ENCODE measurements at regions not wholly inside any gene's neighbourhood (a gene's known extent, or its start where the extent isn't known, plus 50 kb on each side); places are given as distances from the start of the nearest gene placed in this dataset.
"Not testable (repeated sequence)": the region's sequence is repeated elsewhere in the genome, so short reads cannot be mapped to it uniquely, and the experiment has no call there.

DNA sequence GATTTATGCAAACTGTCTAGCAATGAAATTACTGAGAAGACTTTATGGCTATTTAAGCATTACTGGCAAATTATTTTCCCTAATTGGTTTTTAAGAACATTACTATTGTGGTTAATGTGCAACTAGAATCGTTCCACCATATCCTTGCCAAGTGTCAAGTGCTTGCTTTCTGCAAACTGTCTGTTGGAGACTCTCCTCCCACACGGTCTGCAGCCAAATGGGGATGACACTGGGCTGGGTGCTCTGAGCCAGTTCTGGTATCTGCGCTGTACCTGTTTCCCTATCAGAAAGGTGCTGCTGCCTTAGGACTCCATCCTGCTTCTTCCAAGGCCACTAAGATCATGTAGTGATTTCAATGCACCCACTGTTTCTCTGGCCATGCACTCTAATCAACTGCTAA is 110.4 kb downstream of the RAMP3 start:
- no peak for DNase-seq

DNA sequence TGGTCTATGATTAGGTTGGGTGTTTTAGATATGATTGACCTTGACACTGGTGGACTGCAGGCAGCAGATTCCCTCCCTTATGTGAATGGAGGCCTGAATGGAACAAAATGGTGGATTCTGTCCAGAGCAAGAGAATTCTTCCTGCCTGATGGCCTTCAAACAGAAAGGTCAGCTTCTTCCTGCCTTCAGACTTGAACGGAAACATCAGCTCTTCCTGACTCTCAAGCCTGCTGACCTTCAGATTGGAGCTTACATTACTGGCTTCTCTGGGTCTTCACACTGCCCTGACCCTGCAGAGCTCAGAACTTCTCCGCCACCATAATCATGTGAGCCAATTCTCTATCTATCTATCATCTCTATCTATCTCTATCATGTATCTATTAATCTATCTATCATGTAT is 111.6 kb downstream of the RAMP3 start:
- no peak for DNase-seq

DNA sequence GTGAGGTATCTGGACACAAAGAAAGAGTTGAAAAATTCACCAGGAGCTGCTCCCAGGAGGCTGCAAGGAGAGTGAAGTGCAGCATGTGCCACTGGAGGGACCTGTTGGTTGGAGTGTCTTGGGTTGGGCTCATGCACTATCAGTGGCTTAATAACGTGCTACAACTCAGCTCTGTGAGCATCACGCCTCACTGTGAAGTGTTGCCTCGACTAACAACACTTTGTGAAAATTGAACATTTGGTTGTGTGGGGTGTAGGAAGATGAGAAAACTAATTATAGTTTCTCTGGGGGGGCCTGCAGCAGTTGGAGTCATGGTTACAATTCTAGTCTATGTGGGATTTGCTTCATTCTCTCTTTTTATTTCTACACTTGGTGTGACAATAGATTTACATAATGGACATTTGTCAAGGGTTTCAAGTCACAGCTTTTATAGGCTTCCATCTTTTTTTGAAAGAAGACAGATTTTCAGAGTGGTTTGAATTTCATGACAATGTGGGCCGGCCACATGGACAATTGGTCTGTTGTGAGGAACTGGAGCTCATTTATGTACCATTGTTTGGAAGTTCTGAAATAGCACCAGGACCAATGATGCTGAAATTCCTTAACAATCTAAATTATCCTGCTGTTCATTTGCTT is 121.3 kb downstream of the RAMP3 start:
- DNase-seq: no peak

DNA sequence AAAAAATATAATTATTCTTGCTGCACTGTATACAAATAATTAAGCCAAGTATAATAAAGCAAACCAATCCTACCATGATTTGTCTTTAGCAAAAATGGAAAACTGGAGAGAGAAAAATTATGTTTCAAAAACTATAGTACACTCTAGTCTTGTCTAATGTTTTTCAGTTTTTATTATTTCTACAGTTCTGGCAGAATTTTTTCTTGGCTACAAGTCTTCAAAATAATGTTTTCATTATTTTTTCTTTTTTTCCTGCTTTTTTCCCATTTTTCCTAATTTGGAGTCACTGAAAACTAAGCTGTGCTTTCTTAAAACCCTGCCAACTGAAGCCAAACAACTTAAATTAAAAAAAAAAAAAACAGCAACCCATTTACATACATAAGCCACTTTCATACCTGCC is 132.0 kb downstream of the RAMP3 start:
- DNase-seq: not testable (repeated sequence)

DNA sequence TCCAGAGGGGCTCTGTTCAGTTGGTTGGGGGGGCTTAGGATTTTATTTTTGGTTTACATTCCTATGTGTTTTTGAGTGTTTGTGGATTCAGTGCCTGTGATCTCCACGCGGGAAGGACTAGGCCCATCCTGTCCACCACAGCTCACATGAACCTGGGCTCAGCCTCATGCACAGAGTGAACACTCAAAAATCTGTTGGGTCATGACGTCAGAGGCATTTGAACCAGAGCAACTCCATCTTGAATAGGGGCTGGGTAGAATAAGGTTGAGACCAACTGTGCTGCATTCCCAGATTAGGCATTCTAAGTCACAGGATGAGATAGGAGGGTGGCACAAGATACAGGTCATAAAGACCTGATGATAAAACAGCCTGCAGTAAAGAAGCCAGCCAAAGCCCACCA is 133.3 kb downstream of the RAMP3 start:
- no peak for DNase-seq

DNA sequence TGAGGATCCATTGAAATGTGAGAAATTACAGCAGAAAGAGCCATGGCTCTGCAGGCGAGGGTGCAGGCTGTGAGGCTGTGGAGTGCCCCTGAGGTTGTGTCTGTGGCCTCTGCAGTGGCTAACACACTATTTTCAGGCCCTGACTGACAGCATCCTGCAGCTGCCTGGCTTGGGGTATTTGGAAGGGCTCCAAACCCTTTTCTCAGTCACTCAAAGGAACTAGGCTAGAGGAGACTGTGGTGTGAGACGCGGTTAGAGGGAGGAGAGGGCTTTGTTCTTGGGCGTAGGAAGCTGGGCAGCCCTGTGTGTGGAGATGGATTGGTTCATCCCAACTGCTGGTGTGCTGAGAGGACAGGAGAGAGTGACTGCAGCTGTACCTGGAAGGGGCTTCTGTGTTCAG is 134.9 kb downstream of the RAMP3 start:
- DNase-seq: no peak

DNA sequence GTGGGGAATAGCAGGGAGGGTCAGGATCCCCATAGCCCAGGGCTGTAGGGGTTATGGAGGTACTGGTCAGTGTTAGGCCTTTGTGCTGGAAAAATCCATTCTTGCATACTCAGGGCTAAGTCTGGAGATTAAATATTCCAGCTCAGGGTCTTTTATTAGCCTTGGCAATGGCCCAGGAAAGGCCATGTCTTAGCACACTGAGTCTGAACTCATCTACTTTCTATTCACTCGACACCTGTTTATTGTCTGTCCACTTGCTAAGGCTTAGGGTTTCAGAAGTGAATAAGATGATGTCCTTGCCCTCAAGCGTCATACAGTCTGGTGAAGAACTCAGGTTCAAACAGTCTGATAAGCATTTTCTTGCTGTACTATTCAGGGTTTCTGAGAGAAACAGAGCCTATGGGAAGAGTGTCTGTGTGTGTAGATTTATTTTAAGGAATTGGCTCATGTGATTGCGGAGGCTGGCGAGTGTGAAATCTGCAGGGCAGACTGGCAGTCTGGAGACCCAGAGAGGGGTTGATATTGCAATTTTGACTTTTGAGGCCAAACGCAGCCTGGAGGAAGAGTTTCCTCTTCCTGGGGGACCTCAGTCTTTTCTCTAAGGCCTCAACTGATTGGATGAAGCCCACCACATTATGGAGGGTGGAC is 135.8 kb downstream of the RAMP3 start:
- DNase-seq: no peak

DNA sequence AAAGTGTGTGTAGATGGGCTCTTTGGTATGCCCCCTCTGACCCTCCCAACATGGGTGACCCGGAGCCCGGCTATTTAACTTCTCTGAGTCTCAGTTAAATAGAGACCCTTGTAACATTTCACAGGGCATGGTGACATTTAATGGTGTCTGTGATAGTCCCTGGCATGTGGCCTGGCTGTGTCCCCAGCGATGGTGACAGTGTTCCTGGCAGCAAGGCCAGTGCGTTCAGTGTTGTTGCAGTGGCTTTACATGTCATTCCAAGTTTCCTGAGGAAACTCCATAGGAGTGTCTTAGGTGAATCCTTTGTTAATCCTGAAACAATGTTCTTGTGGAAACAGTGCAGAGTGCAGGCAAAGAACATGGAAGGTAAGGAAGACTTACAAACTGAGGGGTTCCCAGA is 137.0 kb downstream of the RAMP3 start:
- no peak for DNase-seq

DNA sequence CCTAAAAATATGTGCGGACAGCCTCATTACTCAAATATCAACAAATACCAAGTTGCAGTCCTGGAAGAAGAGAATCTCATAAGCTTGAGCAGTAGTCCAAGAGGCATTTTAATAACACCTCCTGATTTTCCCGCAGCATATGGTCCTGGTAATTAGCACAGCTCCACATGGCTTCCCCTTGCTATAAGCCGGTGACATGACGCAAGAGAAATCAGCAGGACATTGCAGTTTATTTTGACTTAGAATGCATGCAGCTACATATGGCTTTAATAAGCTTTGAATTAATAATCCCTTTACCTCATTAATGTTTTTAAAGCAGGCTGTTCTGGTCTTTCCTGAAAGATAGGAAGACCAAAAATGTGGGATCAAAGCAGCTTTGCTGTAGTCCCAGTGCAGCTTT is 137.6 kb downstream of the RAMP3 start:
- DNase-seq: no peak

DNA sequence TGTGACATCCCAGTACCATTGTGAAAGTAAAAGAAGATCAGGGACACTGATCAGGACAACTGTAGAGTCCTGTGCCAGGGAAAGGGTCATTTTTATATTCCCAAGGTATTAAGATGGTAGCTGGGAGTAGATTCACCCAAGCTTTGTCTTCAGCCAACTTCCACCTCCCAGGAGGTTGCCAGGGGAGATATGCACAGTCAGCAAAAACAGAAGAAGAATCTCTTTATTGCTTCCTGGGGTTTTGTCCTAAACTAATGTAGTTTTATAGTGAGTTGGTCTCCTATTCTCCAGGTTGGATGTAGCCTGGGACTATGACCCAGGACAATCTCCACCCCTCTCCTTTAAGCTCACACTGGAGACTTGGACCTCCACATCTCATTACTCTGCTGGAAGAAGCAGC is 139.2 kb downstream of the RAMP3 start:
- no peak for DNase-seq

DNA sequence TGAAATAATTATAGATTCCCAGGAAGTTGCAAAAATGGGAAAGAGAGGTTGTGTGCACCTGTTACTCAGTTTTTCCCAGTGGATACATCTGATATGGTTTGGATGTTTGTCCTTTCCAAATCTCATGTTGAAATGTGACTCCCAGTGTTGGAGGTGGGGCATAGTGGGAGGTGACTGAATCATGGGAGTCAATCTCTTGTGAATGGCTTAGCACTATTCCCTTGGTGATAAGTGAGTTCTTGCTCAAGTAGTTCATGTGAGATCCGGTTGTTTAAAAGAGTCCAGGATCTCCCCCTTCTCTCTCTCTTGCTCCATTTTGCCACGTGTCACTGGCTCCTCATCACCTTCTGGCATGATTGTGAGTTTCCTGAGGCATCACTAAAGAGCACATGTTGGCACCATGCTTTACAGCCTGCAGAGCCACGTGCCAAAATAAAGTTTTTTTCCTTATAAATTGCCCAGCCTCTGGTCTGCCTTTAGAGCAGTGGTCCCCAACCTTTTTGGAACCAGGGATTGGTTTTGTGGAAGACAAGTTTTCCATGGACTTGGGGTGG is 149.2 kb downstream of the RAMP3 start:
- no peak for DNase-seq

DNA sequence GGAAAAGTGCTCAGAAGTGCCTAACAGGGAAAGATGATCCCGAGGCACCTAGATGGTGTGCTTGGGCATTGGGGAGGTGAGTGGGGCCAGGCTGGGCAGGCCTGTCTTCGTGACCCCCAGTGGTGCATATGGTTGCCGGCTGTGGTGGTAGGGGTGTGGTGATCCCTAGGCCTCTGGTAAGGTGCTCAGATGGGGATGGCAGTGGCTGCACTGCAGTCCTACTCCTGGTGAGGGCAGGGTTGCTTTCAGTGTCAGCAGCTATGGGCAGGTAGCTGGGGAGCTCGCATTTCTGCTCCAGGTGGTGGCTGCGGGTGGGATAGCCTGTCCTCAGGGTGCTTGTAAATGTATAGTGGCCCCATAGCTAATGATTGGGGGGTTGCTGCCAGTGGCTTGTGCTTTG is 154.0 kb downstream of the RAMP3 start:
- DNase-seq: no peak

DNA sequence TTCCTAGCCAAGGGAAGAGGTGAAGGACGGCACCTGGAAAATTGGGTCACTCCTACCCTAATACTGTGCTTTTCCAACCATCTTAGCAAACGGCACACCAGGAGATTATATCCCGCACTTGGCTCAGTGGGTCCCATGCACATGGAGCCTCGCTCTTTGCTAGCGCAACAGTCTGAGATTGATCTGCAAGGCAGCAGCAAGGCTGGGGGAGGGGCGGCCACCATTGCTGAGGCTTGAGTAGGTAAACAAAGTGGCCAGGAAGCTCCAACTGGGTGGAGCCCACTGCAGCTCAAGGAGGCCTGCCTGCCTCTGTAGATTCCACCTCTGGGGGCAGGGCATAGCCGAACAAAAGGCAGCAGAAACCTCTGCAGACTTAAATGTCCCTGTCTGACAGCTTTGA is 157.9 kb downstream of the RAMP3 start:
- DNase-seq: not testable (repeated sequence)

DNA sequence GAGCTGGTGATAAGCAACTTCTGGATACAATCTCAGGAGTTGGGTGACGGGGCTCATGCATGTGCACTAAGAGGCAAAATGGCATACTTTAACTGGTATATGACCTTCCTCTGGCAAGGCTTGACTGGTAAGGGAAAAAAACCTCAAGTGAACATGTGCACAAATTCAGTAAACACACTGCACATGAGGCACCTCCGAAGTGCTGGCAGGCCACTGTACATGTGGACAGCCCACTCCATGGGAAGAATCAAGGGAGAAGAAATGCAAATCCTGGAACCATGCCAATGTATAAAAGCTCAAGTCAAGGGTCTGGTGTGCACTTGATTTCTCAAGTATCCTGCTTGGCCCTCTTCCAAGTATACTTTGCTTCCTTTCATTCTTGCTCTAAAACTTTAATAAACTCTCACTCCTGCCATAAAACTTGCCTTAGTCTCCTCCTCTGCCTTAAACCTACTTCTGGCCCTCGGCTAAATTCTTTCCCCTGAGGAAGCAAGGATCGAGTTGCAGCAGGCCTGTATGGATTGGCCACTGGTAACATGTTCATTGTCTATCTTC is 167.2 kb downstream of the RAMP3 start:
- no peak for DNase-seq

DNA sequence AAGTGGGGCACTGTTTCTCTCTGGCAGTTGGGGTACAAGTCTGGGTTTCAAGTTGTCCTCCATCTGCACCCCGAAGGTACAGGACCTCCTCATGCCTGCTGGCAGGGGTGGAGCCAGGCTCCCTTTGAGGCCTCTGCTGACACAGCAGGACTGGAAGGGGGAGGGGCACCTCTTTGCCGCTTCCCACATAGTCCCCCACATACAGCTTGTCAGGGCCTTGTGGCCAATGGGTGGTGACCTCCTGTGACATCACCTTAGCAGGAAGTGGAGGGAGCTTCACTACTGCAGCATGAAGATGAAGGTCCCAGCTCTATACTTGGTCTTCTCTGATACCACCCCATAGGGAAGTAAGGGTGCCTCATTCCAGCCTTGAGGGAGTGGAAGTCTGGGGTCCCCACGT is 167.8 kb downstream of the RAMP3 start:
- no peak for DNase-seq

DNA sequence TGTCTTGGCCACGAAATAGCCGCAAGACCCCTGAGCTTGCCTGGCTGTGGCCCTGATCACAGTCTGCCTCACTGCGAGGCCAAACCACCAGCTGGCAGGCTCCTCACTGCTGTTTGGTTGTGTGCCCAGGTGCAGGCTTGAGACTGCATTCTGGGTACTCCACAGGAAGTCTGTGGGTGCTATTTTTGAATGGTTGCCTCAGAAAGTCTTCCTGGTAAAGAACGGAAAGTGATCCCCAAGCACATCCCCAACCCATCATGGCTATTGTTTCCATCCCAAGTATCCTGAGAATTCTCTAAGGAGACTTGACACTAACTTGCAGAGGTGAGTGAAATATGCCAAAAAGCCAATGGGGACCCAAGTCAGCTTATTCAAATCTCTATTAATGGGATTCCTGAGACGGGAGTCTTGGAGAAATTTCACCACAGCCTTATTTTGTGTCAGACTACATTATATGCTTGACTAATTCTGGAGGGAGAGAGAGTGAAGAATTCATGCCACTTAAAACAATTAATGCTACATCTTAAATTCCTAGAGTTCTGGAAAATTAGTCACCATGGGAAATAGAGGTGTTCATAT is 170.9 kb downstream of the RAMP3 start:
- no peak for DNase-seq

DNA sequence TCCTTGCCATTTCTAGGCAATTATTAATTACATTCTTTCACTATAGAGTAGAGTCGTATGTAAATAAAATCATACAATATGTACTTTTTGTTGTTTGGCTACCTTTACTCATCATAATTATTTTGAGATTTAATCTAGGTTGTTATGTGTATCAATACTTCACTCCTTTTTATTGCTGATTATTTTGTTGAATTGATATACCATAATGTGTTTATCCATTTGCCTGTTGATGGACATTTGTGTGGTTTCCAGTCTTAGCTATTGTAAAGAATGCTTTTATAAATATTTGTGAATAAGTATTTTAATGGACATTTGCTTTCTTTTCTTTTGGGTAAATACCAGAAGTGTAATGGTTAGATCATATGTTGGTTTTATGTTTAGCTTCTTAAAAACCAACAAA is 174.0 kb downstream of the RAMP3 start:
- no peak for DNase-seq

DNA sequence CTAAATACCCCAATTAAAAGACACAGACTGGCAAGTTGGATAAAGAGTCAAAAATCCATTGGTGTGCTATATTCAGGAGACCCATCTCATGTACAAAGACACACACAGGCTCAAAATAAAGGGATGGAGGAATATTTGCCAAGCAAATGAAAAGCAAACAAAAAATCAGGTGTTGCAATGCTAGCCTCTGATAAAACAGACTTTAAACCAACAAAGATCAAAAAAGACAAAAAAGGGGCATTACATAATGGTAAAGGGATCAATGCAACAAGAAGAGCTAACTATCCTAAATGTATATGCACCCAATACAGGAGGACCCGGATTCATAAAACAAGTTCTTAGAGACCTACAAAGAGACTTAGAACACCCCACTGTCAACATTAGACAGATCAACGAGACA is 177.4 kb downstream of the RAMP3 start:
- not testable (repeated sequence) for DNase-seq

DNA sequence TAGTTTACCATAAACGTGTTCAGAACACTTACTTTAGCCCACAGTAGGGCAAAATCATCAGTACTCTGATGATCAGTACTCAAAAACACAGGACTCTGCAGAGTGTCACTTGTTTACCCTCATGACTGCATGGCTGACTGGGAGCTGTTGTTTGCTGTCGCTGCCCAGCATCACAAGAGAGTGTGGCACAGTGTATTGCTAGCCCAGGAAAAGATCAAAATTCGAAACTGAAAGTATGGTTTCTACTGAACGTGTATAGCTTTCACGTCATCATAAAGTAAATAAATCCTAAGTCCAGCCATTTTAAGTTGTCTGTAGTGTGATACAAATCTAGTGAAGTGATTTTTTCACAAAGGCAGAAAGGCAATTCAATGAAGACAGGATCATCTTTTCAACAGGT is 184.6 kb downstream of the RAMP3 start:
- no peak for DNase-seq

DNA sequence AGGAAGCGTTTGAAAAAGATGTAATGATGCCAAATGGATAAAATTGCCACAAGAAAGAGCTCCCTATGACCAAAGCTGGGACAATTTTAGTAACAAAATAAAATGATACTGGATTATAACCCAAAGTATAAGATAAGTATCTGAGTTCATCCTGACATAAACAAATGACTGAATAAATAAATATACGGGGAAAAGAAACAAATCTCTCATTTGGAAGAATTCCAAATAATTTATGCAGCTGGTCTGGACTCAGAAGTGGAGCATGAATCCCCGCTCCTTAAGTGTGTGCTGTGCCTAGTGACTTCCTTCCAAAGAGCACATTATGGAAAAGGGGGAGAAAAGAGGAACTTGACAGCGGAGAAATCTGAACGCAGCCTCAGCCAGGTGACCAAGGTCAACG is 186.2 kb downstream of the RAMP3 start:
- no peak for DNase-seq

DNA sequence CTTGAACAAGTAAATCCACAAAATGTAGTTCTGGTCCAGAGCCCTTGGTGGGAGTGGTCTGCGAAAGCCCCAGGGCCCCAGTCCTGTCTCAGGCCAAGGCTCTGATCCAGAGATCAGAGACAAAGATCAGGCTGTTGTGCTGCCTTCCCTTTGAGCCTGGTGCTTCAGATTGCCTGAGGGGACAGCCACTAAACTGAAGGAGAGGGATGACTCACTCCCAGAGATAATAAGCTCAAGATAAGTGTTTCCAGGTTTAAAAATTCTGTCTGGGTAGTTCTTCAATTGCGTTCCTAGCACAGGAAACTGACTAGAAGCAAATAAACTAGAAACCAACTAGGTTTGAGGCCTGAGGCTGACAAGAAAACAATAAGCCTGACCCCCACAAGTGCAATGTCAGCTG is 190.2 kb downstream of the RAMP3 start:
- DNase-seq: no peak

DNA sequence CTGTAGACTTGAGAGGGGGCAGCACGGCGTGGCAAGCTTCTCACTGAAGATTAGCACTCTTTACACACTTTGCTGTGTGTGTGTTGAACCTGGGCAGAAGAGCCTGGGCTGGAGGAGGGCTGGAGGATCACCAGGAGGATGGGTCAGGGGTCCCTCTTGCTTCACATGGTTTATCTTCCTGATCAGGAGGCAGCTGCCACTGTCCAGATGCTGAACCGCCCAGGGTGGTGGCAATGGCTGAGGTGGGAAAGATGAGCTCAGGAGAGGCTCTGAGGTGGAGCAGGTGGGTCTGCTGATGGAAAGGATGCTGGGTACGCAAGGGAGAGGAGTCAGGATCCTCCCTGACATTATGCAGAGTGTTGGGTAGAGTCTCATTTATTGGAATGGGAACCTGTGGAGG is 191.5 kb downstream of the RAMP3 start:
- DNase-seq: no peak

DNA sequence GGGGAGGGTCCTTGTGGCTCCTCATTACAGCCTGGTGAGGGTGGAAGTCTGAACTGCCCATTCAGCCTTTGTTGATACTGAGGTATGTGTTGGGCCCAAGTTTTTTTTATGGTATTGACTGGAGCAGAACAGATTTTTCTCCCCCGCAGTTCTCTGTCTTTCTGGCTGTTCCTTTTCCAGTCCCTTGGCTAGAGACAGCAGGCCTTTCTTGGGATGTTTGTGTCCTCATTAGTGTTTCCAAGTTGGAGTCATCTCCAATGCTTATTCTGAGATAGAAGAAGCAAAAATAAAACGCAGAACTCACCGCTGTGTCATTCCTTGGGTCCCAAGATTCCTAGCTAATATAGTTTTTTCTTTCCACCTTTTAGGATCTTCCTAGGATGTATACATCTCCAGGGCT is 193.3 kb downstream of the RAMP3 start:
- no peak for DNase-seq

DNA sequence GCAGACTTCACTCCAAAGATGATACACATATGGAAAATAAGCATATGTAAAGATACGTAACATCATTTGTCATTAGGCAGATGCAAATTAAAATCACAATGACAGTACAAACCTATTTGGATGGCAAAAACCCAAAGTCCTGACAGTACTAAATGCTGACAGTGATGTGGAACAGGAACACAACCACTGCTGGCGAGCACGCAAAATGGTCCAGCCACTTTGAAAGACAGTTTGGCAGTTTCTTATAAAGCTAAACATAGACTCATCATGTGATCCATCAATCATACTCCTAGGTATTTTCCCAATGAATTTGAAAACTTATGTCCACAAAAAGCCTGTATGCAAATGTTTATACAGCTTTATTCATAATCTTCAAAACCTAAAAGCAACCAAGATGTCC is 200.7 kb downstream of the RAMP3 start:
- DNase-seq: no peak
